ENCODE measurements at regions not wholly inside any gene's neighbourhood (a gene's known extent, or its start where the extent isn't known, plus 50 kb on each side); places are given as distances from the start of the nearest gene placed in this dataset.

DNA sequence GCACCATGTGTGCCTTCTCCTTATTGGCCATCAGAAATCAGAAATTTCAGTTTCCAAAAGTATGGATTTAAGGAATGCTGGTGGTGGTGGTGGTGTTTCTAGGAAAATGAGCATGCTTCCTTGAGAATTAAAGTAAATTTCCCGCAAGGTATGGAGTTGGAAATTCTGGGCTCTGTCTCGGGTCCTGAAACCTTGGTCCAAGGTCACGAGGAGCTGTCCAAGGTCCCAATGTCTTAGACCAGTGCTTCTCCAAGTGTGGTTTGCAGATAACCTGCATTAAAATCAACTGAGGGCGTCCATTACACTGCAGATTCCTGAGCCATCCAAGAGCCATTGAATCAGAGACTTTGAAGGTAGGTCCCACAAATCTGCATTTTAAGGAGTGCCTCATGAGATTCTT is 210.9 kb upstream of the PKDCC start:
- no peak for TF ChIP-seq POLR2A (IDR thresholded peaks at IDR 0.05)
- TF ChIP-seq, protein P1, sequence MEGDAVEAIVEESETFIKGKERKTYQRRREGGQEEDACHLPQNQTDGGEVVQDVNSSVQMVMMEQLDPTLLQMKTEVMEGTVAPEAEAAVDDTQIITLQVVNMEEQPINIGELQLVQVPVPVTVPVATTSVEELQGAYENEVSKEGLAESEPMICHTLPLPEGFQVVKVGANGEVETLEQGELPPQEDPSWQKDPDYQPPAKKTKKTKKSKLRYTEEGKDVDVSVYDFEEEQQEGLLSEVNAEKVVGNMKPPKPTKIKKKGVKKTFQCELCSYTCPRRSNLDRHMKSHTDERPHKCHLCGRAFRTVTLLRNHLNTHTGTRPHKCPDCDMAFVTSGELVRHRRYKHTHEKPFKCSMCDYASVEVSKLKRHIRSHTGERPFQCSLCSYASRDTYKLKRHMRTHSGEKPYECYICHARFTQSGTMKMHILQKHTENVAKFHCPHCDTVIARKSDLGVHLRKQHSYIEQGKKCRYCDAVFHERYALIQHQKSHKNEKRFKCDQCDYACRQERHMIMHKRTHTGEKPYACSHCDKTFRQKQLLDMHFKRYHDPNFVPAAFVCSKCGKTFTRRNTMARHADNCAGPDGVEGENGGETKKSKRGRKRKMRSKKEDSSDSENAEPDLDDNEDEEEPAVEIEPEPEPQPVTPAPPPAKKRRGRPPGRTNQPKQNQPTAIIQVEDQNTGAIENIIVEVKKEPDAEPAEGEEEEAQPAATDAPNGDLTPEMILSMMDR (IDR thresholded peaks at IDR 0.05), result no peak
- TF ChIP-seq POLR2AphosphoS5 (IDR thresholded peaks at IDR 0.05), result no peak
- no peak for TF ChIP-seq EP300 (IDR thresholded peaks at IDR 0.05)

Data from stomach (tissue), 4 donors.